ENCODE measurements at regions not wholly inside any gene's neighbourhood (a gene's known extent, or its start where the extent isn't known, plus 50 kb on each side); places are given as distances from the start of the nearest gene placed in this dataset.

DNA sequence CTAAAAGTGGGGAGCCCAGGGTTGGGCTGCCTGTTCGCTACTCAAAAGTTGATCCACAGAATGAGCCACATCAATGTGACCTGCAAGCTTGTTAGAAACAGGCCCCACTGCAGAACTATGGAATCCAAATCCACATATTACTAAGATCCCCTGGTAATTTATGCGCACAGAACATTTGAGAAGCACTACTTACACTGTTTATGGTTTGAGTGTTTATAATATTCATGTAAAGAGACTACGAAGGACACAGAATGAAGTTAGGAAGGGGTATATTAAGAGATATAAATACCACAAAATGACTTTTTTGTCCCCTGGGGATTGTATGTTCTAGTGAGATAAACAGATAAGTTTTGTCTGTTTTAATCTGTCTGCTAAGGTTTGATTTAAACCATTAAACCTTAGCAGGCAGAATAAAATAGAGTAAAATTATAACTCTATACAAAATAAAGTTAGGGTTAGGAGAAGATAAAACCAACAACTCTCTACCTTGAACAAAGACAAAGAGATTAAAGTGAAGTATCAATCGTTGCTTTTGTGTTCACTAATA, 666.9 kb upstream of the SOX9 start:
- no peak for DNase-seq (ENCODE audit: low spot score)
- no peaks in the 10 kb centered on the region for H3K36me3 ChIP-seq (ENCODE audit: control insufficient read depth in 4 of 4, insufficient read depth in 3 of 4, low read depth in 1 of 4, low read length in 3 of 4)
- 91% methylated on average over 4 of the region's 4 CpGs for whole genome bisulfite sequencing
- no peak overlapping the region for H3K9ac ChIP-seq (ENCODE audit: low read depth in 1 of 2, low read length in 2 of 2)
- TF ChIP-seq, protein P1, sequence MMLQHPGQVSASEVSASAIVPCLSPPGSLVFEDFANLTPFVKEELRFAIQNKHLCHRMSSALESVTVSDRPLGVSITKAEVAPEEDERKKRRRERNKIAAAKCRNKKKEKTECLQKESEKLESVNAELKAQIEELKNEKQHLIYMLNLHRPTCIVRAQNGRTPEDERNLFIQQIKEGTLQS (IDR thresholded peaks at IDR 0.05) = no peak
- TF ChIP-seq JUND (IDR thresholded peaks at IDR 0.05) (no peak), GABPA (IDR thresholded peaks at IDR 0.05 in 1 of 2, conservative IDR thresholded peaks at IDR 0.05 in 1 of 2) (no peak), RXRA (IDR thresholded peaks at IDR 0.05) (no peak)
- H3K9me3 ChIP-seq (ENCODE audit: control insufficient read depth in 4 of 4, low read length in 3 of 4) = no peaks in the 10 kb centered on the region
- no peaks in the 10 kb centered on the region for H3K4me1 ChIP-seq (ENCODE audit: control insufficient read depth in 4 of 4, insufficient read depth in 4 of 4, low read length in 3 of 4)
- H3K27me3 ChIP-seq (ENCODE audit: control insufficient read depth in 4 of 4, insufficient read depth in 4 of 4, low read length in 3 of 4) = peaks cover 0 to 2% (median 0%) of the 10 kb centered on the region in 4 donors
- no peak overlapping the region for H3K27ac ChIP-seq (ENCODE audit: low read depth in 1 of 2, low read length in 2 of 2)
- no peak overlapping the region for H3K4me3 ChIP-seq (ENCODE audit: low read depth in 1 of 3, low read length in 3 of 3)

DNA sequence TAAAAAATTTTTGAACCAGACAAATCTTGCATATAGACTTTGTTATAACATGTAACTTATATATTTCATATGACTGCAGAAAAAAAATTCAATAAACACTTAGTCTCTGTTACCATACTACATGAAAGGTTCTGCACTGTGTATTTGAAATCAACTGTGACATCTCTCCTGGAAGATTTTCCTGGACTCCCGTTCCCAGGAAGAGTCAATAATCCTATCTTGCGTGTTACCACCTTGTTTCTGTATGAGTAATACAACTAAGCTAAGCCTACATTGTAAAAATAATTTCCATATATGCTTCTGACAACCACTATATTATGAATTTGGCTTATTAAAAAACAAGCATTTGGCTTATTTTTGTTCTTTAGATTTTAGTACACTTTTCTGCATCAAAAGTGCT, 665.6 kb upstream of the SOX9 start:
- TF ChIP-seq, protein P2, sequence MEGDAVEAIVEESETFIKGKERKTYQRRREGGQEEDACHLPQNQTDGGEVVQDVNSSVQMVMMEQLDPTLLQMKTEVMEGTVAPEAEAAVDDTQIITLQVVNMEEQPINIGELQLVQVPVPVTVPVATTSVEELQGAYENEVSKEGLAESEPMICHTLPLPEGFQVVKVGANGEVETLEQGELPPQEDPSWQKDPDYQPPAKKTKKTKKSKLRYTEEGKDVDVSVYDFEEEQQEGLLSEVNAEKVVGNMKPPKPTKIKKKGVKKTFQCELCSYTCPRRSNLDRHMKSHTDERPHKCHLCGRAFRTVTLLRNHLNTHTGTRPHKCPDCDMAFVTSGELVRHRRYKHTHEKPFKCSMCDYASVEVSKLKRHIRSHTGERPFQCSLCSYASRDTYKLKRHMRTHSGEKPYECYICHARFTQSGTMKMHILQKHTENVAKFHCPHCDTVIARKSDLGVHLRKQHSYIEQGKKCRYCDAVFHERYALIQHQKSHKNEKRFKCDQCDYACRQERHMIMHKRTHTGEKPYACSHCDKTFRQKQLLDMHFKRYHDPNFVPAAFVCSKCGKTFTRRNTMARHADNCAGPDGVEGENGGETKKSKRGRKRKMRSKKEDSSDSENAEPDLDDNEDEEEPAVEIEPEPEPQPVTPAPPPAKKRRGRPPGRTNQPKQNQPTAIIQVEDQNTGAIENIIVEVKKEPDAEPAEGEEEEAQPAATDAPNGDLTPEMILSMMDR (IDR thresholded peaks at IDR 0.05; ENCODE audit: low read depth, low read length, missing input control) = no peak
- TF ChIP-seq, protein P3, sequence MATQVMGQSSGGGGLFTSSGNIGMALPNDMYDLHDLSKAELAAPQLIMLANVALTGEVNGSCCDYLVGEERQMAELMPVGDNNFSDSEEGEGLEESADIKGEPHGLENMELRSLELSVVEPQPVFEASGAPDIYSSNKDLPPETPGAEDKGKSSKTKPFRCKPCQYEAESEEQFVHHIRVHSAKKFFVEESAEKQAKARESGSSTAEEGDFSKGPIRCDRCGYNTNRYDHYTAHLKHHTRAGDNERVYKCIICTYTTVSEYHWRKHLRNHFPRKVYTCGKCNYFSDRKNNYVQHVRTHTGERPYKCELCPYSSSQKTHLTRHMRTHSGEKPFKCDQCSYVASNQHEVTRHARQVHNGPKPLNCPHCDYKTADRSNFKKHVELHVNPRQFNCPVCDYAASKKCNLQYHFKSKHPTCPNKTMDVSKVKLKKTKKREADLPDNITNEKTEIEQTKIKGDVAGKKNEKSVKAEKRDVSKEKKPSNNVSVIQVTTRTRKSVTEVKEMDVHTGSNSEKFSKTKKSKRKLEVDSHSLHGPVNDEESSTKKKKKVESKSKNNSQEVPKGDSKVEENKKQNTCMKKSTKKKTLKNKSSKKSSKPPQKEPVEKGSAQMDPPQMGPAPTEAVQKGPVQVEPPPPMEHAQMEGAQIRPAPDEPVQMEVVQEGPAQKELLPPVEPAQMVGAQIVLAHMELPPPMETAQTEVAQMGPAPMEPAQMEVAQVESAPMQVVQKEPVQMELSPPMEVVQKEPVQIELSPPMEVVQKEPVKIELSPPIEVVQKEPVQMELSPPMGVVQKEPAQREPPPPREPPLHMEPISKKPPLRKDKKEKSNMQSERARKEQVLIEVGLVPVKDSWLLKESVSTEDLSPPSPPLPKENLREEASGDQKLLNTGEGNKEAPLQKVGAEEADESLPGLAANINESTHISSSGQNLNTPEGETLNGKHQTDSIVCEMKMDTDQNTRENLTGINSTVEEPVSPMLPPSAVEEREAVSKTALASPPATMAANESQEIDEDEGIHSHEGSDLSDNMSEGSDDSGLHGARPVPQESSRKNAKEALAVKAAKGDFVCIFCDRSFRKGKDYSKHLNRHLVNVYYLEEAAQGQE (IDR thresholded peaks at IDR 0.05) = no peak
- TF ChIP-seq NR2F2 (IDR thresholded peaks at IDR 0.05) = no peak
- TF ChIP-seq RXRA (IDR thresholded peaks at IDR 0.05) = no peak
- TF ChIP-seq HNF4G (IDR thresholded peaks at IDR 0.05) = no peak
- TF ChIP-seq JUND (IDR thresholded peaks at IDR 0.05) = no peak
- no peak for TF ChIP-seq YY1 (IDR thresholded peaks at IDR 0.05)
- no peak for TF ChIP-seq TAF1 (conservative IDR thresholded peaks at IDR 0.05)
- TF ChIP-seq SP1 (IDR thresholded peaks at IDR 0.05) = no peak
- TF ChIP-seq, protein P1 (IDR thresholded peaks at IDR 0.05) = no peak
- TF ChIP-seq, protein P4, sequence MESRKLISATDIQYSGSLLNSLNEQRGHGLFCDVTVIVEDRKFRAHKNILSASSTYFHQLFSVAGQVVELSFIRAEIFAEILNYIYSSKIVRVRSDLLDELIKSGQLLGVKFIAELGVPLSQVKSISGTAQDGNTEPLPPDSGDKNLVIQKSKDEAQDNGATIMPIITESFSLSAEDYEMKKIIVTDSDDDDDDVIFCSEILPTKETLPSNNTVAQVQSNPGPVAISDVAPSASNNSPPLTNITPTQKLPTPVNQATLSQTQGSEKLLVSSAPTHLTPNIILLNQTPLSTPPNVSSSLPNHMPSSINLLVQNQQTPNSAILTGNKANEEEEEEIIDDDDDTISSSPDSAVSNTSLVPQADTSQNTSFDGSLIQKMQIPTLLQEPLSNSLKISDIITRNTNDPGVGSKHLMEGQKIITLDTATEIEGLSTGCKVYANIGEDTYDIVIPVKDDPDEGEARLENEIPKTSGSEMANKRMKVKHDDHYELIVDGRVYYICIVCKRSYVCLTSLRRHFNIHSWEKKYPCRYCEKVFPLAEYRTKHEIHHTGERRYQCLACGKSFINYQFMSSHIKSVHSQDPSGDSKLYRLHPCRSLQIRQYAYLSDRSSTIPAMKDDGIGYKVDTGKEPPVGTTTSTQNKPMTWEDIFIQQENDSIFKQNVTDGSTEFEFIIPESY (IDR thresholded peaks at IDR 0.05) = no peak
- TF ChIP-seq GABPA (IDR thresholded peaks at IDR 0.05 in 1 of 2, conservative IDR thresholded peaks at IDR 0.05 in 1 of 2) = no peak
- TF ChIP-seq FOXA2 (IDR thresholded peaks at IDR 0.05) = no peak
- TF ChIP-seq, protein P5, sequence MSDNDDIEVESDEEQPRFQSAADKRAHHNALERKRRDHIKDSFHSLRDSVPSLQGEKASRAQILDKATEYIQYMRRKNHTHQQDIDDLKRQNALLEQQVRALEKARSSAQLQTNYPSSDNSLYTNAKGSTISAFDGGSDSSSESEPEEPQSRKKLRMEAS (IDR thresholded peaks at IDR 0.05) = no peak
- no peak for TF ChIP-seq HNF4A (conservative IDR thresholded peaks at IDR 0.05)
- no peak overlapping the region for H3K9ac ChIP-seq (ENCODE audit: low read depth in 1 of 2, low read length in 2 of 2)
- no peak overlapping the region for H3K4me3 ChIP-seq (ENCODE audit: low read depth in 1 of 3, low read length in 3 of 3)
- H3K27me3 ChIP-seq (ENCODE audit: control insufficient read depth in 4 of 4, insufficient read depth in 4 of 4, low read length in 3 of 4) = no peaks in the 10 kb centered on the region
- WGBS = 60% methylated on average over 2 of the region's 2 CpGs
- no peaks in the 10 kb centered on the region for H3K36me3 ChIP-seq (ENCODE audit: control insufficient read depth in 4 of 4, insufficient read depth in 3 of 4, low read depth in 1 of 4, low read length in 3 of 4)
- DNase-seq (ENCODE audit: low spot score) = no peak
- no peaks in the 10 kb centered on the region for H3K9me3 ChIP-seq (ENCODE audit: control insufficient read depth in 4 of 4, low read length in 3 of 4)
- no peak overlapping the region for H3K27ac ChIP-seq (ENCODE audit: low read depth in 1 of 2, low read length in 2 of 2)
- no peaks in the 10 kb centered on the region for H3K4me1 ChIP-seq (ENCODE audit: control insufficient read depth in 4 of 4, insufficient read depth in 4 of 4, low read length in 3 of 4)

All from liver (tissue), 8 donors.